ENCODE measurements at regions not wholly inside any gene's neighbourhood (a gene's known extent, or its start where the extent isn't known, plus 50 kb on each side); places are given as distances from the start of the nearest gene placed in this dataset.

DNA sequence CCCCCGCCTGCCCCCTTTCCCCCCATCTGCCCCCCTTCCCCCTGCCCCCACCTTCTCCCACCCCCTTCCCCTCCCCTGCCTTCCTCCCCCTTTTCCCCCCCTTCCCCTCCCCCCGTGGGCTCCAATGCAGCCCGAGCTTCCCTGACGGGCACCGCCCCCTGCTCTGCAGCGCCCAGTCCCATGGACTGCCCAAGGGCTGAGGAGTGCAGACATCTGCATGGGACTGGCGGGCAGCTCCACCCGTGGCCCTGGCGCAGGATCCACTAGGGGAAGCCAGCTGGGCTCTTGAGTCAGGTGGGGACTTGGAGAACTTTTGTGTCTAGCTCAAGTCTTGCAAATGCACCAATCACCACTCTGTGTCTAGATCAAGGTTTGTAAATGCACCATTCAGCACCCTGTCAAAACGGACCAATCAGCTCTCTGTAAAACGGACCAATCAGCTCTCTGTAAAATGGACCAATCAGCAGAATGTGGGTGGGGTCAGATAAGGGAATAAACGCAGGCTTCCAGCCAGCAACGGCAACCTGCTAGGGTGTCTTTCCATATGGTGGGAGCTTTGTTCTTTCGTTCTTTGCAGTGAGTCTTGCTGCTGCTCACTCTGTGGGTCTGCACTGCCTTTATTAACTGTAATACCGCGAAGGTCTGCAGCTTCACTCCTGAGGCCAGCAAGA is 300.5 kb upstream of the PABPC4L start:
- TF ChIP-seq CTCF (IDR thresholded peaks at IDR 0.05; ENCODE audit: insufficient read depth, low read depth, low read length) = no peak
- TF ChIP-seq EZH2 (IDR thresholded peaks at IDR 0.05; ENCODE audit: insufficient read depth, low read length) = no peak

Data from astrocyte (in vitro differentiated cells and primary cell).